Inferior parietal cortex (tissue), 1 donor: ENCODE measurements at regions not wholly inside any gene's neighbourhood (a gene's known extent, or its start where the extent isn't known, plus 50 kb on each side); places are given as distances from the start of the nearest gene placed in this dataset.
"Not testable (repeated sequence)": the region's sequence is repeated elsewhere in the genome, so short reads cannot be mapped to it uniquely, and the experiment has no call there.

Experiments used
- DNase-seq: peaks from one replicate; pipeline ENCODE4 v3.0.0-alpha.2; 2016; ENCODE audit errors: extremely low spot score

DNA sequence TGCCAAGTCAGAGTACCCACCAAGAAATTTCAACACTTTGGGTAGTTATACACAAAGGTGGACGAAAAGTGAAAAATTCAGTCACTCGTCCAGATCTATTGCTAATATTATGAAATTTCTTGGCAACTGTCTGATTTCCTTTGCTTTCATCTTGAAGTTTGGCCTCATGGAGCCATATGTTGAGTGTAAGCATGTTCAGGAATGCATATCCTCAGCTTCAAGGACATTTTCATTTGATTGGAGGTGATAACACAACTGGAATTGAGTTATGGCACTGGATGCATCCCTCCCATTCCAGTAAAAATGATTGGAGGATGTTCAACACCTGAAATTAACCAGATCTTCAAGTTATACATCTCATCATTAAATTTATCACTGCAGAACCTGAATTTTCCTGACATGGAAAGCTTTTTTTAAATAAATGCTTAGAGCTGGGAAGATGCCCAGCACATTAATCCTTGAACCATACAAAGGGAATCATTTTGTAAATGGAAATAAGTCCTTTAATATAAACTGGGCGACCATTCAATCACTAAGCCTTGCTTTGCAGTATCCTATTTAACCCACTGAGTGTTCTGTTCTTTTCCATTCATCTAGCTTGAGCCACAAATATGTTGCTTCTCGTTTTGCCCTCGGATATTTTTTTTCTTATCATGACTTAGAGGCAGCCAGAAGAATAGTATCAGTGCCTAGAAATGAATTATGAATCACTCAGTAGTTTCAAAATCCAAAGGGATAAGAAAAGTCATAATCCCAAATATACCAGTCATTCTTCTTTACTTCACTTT, 273.7 kb upstream of the PIK3R1 start:
- no peak for DNase-seq

DNA sequence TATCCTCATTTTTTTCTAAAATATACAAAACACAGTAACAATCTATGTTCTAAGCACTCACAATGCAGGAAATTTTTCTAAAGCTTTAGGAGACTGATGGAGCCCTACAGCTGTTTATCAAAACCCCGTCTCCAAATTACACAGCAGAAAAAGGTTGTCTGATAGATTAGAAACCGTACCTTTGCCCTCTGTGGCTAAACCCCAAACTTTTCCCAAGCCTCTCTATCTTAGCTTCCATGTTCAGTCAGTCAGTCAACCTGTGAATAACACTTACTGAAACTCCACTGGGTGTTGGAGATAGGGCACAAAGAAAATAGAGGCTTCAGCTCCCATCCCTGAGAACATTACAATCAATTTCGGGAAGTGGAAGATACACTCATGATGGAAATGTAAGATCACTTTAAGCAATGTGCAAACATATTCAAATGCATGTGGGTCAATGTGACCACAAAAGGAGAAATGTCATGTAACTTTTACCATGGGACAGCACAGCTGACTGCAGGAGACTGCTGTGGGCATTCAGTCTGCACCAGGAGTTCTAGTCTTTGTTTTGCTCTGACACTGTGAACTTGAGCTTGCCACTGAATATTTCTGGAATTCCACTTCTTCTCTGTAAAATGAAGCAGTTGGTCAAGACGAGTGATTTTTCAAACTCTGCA, 279.5 kb upstream of the PIK3R1 start:
- no peak for DNase-seq

DNA sequence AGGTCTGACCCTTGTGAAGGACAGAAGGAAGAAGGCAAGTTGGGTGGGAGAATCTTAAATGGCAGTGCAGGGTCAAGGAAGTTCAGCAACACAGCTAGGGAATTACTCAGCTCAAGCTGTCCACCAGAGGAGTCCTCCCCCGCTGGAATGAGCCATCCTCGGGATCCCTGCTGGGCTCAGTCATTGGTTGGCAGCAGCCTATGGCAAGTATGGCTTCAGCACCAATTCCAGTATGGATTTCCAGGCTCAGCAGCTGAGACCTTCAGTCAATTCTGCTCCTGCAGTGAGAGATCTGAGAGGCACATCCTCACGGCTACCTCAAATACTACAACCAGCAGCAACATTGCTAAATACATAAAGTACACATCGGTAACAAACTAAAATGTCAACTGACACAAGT, 280.6 kb upstream of the PIK3R1 start:
- no peak for DNase-seq

DNA sequence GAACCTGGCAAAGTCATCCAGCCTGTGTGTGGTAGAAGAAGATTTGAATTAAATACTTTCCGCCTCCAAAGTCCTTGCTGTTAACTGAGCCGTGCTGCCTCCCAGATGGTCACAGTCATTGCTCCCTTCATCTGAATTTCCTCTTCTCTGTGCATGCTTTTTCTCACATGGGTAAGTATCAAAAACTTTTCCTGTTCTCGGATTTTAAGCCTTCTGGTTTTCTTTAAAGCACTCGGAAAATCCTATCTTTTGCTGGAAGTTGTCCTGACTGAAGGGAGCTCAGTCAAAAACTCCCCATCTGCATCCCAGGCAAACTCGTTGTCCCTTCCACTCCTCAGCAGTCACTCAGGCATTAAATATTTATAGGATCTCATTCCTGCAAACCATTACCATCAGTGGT, 290.0 kb upstream of the PIK3R1 start:
- DNase-seq, result no peak

DNA sequence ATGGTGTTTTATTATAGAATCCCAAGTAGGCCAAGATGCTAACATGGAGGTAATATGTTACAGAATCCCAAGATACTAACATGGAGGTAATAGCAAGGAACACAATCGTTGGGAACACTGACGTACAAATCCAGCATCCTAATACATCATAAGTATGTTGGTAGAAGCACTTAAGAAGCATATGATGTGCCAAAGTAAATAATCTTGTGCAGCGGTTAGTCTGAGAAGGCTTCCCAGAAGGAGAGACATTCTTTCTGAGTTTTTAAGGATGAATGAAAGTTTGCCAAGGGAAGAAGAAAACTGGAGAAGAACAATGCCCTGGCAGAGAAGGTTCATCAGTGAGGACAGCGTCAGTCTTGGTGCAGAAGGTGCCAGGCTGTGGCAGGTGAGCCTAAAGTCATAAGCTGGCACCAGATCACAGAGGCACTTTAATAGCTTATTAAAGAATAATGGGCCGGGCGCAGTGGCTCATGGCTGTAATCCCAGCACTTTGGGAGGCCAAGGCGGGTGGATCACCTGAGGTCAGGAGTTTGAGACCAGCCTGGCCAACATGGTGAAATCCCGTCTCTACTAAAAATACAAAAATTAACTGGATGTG, 294.5 kb upstream of the PIK3R1 start:
- DNase-seq, result no peak

DNA sequence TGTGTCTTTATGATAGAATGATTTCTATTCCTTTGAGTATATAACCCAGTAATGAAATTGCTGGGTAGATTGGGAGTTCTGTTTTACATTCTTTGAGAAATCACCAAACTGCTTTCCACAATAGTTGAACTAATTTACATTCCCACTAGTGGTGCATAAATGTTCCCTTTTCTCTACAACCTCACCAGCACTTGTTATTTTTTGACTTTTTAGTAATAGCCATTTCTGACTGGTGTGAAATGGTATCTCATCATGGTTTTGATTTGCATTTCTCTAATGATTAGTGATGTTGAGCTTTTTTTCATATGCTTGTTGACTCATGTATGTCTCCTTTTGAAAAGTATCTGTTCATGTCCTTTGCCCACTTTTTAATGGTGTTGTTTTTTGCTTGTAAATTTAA, 296.0 kb upstream of the PIK3R1 start:
- not testable (repeated sequence) for DNase-seq

DNA sequence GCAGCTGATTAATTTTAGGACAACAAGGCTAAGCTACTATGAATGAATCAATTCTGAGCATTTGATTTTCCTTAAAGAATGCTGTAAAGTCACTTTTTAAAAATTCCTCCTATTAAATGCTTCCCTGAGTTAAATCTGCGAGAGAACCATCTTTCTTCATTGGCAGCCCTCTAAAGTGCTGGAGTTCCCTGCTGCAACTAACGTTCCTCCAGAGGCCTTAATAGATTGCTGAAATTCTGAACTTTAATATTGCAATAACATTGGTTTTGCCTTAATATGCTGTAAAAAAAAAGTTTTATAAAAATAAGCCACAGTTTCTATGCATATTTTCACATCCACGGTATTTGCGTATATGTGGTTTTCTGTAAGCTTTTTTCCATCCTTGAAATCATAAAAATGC, 298.0 kb upstream of the PIK3R1 start:
- DNase-seq, result no peak

DNA sequence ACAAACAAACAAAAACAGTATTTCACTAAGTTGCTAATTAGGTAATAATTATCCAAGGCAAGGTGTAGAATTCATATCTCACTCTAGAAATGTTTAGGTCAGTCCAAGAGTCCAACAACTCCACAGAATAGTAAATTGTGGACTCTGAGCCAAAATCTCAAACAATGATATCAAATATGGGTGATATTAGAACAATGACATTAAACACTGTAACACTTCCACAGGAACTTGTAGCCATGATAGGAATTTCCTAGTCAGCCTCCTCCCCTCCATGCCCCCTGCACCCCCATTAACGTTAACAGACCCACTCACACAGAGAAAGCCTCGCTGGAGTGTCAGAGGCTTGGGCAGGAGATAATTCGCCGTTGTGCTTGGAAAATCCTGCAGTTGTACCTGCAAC, 305.0 kb upstream of the PIK3R1 start:
- no peak for DNase-seq

DNA sequence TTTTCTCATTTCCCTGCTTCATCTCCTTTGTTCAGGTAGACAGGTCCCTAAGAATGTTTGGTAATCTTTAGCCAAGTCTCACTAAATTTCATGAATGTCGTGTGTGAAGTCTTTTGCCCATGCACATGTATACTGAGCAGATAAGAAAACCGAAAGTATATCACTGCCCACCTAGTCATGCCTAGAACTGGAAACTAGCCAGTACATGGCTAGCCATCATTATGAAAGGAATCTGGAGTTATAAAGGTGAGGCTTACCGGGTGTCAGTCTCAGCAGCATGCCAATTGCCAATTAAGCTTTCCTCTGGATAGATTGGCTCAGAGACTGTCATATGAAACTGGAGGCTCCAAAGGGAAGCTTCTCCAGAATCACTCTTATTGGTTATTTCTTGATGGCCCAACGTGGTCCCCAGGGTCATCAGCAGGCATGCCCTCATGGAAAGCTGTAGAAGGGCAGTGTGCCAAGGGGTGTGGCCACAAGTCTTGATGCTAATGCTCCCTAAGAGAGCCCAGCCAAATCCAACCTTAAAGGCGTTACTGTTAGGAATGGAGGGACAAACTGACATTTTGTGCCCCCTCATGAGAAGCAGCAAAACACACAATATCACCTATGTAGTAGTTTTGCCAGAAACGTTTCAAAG, 307.3 kb upstream of the PIK3R1 start:
- no peak for DNase-seq

DNA sequence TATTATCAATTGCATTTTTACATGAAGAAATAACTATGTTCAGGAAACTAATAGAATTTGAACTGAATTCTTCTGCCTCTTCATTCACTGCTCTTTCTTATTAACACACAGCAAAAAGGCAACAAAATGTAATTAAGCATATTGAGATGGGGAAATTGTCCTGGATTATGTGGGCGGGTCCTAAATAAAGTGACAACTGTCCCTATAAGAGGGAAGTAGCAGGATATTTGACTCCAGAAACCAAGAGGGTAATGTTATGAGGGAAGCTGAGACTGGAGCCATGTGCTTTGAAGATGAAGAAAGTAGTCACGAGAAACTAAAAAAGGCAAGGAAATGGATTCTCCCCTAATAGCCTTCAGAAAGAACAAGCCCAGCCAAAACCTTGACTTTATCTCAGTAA, 311.2 kb upstream of the PIK3R1 start:
- no peak for DNase-seq

- DNase-seq, result no peak
These were observed 311.9 kb upstream of the PIK3R1 start for GRCh38 chr5:67903656-67904055.

GRCh38 chr5:67903121-67903520, 312.4 kb upstream of the PIK3R1 start:
- no peak for DNase-seq

DNA sequence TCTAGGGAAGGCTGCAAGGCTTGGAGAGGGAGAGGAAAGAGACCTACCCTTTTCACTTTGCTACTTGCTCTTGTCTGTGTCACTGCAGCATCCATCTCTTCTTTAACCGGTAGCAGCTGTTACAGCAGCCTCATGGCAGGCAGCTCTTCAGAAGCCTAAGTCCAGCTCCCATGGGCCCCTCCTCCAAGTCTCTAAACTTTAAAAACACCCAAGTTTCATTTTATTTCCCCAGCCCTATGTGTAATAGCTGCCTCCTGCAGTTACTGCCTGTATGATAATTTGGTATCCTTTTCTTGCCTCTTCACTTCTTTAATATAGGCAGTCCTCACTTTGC, 313.1 kb upstream of the PIK3R1 start:
- DNase-seq, result no peak

DNA sequence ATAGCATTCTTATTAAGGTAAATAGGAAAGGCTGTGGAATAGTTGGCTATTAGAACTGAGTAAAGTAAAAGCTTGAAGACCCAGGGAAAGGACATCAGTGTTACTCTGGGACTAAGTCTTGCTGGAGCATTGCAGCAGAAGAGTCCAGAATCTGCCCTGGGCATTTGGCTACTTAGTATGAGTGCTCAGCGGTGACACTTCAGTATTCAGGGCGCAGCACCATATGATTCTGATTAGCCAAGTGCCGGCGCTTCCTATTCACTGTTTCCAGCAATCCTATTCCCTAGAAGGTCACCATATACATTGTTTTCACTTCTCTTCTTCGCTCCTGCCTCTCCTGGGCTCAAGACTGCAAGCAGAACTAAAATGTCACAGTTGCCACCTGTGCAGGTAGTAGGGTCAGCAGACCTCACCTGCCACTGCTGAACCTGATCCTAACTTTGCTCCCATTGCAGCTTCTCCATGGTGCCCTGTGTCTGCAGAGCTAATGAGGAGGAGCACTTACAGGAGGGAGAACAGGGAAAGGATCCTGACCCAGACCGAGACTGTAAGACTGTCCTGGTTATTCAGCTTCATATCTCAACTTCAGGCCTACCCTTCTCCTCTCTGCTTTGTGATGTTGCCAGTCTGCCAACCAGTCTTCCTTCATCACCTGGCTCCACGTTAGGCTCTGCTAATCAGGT, 313.6 kb upstream of the PIK3R1 start:
- no peak for DNase-seq

DNA sequence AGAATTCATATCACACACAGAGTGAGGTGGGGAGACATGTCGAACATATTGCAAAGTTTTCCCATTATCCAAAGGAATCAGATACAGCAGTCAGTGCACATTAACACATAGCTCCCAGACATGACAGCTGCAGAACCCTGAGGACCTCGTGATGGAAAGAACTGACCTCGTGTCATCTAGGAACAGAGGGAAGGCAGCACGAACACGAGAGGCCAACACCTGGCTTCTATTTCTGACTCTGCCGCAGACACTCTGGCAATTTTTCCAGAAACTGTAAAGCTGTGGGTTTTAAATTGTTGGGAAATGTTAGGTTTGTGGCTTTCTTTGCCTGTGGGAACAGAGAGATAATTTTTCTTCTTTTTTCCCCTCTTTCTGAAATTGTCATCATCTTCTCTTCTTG, 315.0 kb upstream of the PIK3R1 start:
- DNase-seq, result no peak

- DNase-seq, result no peak
These were observed 317.6 kb upstream of the PIK3R1 start for GRCh38 chr5:67897980-67898379.

GRCh38 chr5:67897431-67897830, 318.1 kb upstream of the PIK3R1 start:
- DNase-seq, result no peak

GRCh38 chr5:67896930-67897313, 318.6 kb upstream of the PIK3R1 start:
- no peak for DNase-seq

GRCh38 chr5:67896311-67896929, 319.1 kb upstream of the PIK3R1 start:
- DNase-seq, result no peak

DNA sequence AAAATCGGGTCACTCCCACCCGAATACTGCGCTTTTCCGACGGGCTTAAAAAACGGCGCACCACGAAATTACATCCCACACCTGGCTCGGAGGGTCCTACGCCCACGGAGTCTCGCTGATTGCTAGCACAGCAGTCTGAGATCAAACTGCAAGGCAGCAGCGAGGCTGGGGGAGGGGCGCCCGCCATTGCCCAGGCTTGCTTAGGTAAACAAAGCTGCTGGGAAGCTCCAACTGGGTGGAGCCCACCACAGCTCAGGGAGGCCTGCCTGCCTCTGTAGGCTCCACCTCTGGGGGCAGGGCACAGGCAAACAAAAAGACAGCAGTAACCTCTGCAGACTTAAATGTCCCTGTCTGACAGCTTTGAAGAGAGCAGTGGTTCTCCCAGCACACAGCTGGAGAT, 325.7 kb upstream of the PIK3R1 start:
- not testable (repeated sequence) for DNase-seq

DNA sequence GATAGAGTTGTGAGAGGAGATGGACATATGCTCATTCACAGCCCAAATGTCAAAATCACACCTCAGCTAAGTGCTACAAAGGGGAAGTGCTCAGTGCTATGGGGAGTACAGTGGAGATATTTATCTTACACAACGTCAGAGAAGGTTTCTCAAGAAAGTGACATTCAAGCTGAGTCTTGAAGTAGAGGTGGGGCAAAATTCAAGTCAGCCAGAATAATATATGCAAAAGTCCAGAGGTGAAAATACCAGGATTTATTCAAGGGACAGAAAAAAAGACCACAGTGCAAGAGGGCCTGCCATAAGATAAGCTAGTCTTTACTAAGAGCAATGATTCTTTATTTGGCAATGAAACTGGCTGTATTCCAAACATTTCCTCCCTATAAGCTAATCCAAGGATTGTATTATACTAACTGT, 327.8 kb upstream of the PIK3R1 start:
- no peak for DNase-seq

DNA sequence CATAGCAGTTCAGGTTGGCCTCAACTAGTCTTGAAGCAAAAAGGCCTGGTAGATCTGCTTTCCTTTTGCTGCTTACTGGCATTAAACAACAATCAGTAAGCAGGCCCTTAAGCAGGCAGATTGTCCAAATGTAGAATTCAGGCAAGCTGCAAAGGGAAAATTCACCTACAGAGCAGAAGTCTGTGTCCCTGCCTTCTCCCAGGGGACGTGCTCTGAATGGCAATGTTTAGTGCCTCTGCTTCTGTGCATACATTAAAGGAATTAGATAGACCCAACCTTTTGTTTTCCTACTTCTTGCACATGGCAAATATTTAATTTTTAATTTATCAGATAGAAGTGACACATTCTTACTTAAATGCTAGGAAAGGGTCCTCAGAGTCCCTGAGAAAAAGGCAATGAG, 328.8 kb upstream of the PIK3R1 start:
- no peak for DNase-seq
